ENCODE measurements at regions not wholly inside any gene's neighbourhood (a gene's known extent, or its start where the extent isn't known, plus 50 kb on each side); places are given as distances from the start of the nearest gene placed in this dataset.

GRCh38 chr14:103194256-103195045, 71.2 kb downstream of the TNFAIP2 start:
- TF ChIP-seq POLR2AphosphoS5 (IDR thresholded peaks at IDR 0.05; ENCODE audit: borderline replicate concordance, low read depth, low read length), result no peak
- no peak for TF ChIP-seq FOXP2 (optimal IDR thresholded peaks at IDR 0.05; ENCODE audit: control extremely low read depth, extremely low read length, insufficient read depth)
- TF ChIP-seq EZH2 (IDR thresholded peaks at IDR 0.05), result no peak
- no peaks in the 10 kb centered on the region for H3K36me3 ChIP-seq (ENCODE audit: insufficient read depth, low read length)
- H3K4me3 ChIP-seq, result no peak overlapping the region
- no peak for DNase-seq (ENCODE audit: low read depth, low spot score)
- H3K9ac ChIP-seq (ENCODE audit: insufficient read length), result no peak overlapping the region
- H3K27ac ChIP-seq, result no peak overlapping the region
- H3K9me3 ChIP-seq (ENCODE audit: low read depth, low read length), result no peaks in the 10 kb centered on the region

DNA sequence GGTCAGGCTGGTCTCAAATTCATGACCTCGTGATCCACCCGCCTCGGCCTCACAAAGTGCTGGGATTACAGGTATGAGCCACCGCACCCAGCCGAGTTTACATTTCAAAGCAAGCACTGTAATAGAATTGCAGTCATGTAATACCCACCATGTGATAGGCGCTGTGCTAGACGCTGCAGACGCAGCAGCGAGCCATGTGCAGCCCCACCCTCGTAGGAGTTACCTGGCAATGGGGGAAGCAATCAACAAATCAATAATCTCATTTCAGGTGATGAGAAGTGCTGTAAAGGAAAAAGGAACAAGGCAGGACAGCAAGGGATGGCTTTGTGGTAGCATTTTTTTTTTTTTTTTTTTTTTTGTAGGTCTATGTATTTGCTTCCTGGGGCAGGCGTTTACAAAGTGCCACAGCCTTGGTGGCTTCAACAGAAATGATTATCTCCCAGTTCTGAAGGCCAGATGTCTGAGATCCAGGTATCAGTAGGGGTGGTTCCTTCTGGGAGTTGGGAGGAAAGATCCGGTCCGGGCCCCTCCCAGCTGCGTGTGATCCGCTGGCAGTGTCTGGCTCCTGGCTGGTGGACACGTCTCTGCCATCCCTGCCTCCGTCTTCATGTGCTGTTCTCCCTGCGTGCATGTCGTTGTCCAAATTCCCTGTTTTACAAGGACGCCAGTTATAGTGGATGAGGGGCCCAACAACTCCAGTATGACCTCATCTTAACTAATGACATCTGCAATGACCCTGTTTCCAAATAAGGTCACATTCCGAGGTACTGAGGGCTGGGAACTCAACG, 72.8 kb downstream of the TNFAIP2 start:
- no peak for TF ChIP-seq FOXP2 (optimal IDR thresholded peaks at IDR 0.05; ENCODE audit: control extremely low read depth, extremely low read length, insufficient read depth)
- TF ChIP-seq EZH2 (IDR thresholded peaks at IDR 0.05), result no peak
- TF ChIP-seq POLR2AphosphoS5 (IDR thresholded peaks at IDR 0.05; ENCODE audit: borderline replicate concordance, low read depth, low read length), result no peak
- Histone ChIP-seq H3K9me3 (ENCODE audit: low read depth, low read length) (no peaks in the 10 kb centered on the region), H3K27ac (no peak overlapping the region), H3K4me3 (no peak overlapping the region), H3K36me3 (ENCODE audit: insufficient read depth, low read length) (no peaks in the 10 kb centered on the region), H3K9ac (ENCODE audit: insufficient read length) (no peak overlapping the region)
- DNase-seq (ENCODE audit: low read depth, low spot score), result no peak

DNA sequence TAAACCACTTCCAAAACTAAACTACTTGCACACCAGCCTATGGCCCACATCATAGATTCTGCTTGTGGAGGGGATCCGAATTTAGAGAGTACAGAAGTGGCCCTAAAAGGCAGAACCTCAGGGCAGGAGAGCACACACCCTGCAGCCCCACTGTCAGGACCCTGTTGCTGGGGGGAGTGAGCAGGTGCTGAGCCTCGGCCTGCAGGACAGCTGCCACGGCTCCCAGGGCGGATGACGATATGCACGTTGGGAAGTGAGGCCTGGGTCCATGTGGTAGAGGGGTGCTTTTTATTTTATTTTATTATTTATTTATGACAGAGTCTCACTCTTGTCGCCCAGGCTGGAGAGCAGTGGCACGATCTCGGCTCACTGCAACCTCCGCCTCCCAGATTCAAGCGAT, 73.5 kb downstream of the TNFAIP2 start:
- H3K9me3 ChIP-seq (ENCODE audit: low read depth, low read length), result no peaks in the 10 kb centered on the region
- H3K27ac ChIP-seq, result no peak overlapping the region
- H3K9ac ChIP-seq (ENCODE audit: insufficient read length), result no peak overlapping the region
- no peak for DNase-seq (ENCODE audit: low read depth, low spot score)
- no peaks in the 10 kb centered on the region for H3K36me3 ChIP-seq (ENCODE audit: insufficient read depth, low read length)
- TF ChIP-seq EZH2 (IDR thresholded peaks at IDR 0.05) (no peak), POLR2AphosphoS5 (IDR thresholded peaks at IDR 0.05; ENCODE audit: borderline replicate concordance, low read depth, low read length) (no peak), FOXP2 (optimal IDR thresholded peaks at IDR 0.05; ENCODE audit: control extremely low read depth, extremely low read length, insufficient read depth) (no peak)
- no peak overlapping the region for H3K4me3 ChIP-seq

DNA sequence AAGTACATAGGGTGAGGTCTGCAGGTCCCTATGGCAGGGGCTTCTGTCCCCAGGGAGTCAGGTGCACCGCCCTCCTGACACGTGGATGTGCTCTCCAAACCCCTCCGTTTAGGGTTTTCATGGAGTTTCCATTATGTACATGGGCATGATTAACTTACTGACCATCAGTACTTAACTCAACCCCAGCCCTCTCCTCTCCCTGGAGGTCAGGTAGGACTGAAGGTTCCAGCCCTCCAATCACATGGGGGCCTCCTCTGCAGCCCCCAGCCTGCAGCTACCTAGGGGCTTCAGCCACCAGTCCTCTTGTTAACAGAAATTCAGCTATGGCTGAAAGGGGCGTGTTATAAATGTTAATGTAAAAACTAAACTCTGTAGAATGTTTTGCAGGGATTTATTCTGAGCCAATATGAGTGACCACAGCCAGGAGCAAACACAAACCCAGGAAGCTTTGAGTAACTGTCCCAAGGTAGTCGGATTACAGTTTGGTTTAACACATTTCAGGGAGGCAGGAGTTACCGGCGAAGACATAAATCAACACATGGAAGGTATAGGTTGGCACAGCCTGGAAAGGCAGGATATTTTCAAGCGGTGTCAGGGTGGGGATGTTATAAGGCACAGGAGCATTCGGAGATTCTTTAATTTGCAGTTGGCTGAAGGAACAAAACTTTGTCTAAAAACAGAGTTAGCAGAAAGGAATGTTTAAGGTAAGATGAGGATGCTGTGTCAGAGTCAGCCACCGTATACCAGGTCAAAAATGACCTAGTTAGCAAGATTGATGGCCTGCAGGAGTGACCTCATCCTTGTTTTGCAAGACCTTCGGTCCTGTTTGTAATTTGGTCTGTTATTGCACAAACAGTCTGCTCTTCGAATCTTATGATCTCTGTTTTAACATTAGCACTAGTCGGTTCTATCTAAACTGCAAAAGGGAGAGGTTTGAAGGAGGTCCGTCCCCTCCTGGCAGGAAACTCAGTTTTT, 75.2 kb downstream of the TNFAIP2 start:
- no peak for DNase-seq (ENCODE audit: low read depth, low spot score)
- Histone ChIP-seq H3K36me3 (ENCODE audit: insufficient read depth, low read length) (no peaks in the 10 kb centered on the region), H3K27ac (no peak overlapping the region), H3K9me3 (ENCODE audit: low read depth, low read length) (no peaks in the 10 kb centered on the region), H3K9ac (ENCODE audit: insufficient read length) (no peak overlapping the region), H3K4me3 (no peak overlapping the region)
- TF ChIP-seq POLR2AphosphoS5 (IDR thresholded peaks at IDR 0.05; ENCODE audit: borderline replicate concordance, low read depth, low read length) (no peak), EZH2 (IDR thresholded peaks at IDR 0.05) (no peak), FOXP2 (optimal IDR thresholded peaks at IDR 0.05; ENCODE audit: control extremely low read depth, extremely low read length, insufficient read depth) (no peak)

- no peak for DNase-seq (ENCODE audit: low read depth, low spot score)
- no peaks in the 10 kb centered on the region for H3K9me3 ChIP-seq (ENCODE audit: low read depth, low read length)
- no peak overlapping the region for H3K4me3 ChIP-seq
- TF ChIP-seq POLR2AphosphoS5 (IDR thresholded peaks at IDR 0.05; ENCODE audit: borderline replicate concordance, low read depth, low read length) (no peak), EZH2 (IDR thresholded peaks at IDR 0.05) (no peak), FOXP2 (optimal IDR thresholded peaks at IDR 0.05; ENCODE audit: control extremely low read depth, extremely low read length, insufficient read depth) (no peak)
- H3K9ac ChIP-seq (ENCODE audit: insufficient read length), result no peak overlapping the region
- H3K27ac ChIP-seq, result no peak overlapping the region
- H3K36me3 ChIP-seq (ENCODE audit: insufficient read depth, low read length), result no peaks in the 10 kb centered on the region
Observed at GRCh38 chr14:103199124-103199523, 75.9 kb downstream of the TNFAIP2 start.

DNA sequence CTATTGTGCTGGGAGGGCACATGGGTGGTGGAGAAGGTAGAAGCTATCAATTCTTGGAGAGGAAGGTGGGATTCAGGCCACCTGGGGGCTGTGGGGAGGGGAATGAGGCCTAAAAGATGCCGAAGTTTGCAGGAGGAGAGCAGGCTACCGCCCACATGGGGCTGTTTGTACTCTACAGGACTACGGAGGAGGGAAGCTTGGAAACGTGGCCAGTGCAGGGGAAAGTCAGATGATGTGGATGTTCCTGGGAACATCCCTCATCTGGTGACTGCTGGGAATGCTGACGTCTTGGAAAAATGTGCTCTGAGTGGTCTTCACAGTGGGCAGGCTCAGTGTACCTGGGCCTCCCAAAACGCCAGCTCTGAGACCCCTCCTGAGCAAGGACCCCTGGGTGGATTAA, 78.5 kb downstream of the TNFAIP2 start:
- no peak overlapping the region for H3K9ac ChIP-seq (ENCODE audit: insufficient read length)
- no peak overlapping the region for H3K4me3 ChIP-seq
- TF ChIP-seq POLR2AphosphoS5 (IDR thresholded peaks at IDR 0.05; ENCODE audit: borderline replicate concordance, low read depth, low read length) (no peak), FOXP2 (optimal IDR thresholded peaks at IDR 0.05; ENCODE audit: control extremely low read depth, extremely low read length, insufficient read depth) (no peak), EZH2 (IDR thresholded peaks at IDR 0.05) (no peak)
- no peak for DNase-seq (ENCODE audit: low read depth, low spot score)
- H3K36me3 ChIP-seq (ENCODE audit: insufficient read depth, low read length), result no peaks in the 10 kb centered on the region
- no peak overlapping the region for H3K27ac ChIP-seq
- no peaks in the 10 kb centered on the region for H3K9me3 ChIP-seq (ENCODE audit: low read depth, low read length)

DNA sequence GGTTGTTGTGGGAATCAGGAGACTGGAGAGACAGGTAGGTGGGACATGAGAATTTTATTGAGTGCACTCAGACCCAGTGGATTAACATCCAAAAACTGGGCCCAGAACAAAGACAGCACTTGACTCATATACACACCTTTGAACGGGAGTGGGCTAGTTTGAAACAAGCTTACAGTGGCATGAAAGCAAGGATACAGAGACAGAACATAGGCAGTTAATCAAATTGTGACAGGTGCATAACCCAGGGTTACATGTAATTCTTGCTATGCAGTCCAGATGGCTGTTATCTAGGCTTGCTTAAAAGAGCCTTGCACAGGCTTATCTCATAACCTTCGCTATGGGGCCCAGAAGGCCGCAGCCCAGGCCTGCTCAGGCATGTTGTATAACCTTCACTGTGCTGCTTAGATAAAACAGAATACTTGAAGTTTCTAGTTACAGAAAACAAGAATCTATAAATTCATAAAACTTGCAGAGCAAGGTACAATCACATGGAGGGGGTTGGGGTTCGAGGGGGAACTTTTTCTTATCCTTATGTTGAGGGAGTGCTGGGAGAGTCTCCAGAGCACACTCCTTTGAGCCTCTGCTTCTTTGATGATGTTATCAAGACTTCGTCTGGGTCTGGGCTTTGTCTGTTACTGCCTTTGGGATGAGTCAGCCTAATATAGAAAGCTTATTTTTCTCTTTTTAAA, 81.7 kb downstream of the TNFAIP2 start:
- TF ChIP-seq POLR2AphosphoS5 (IDR thresholded peaks at IDR 0.05; ENCODE audit: borderline replicate concordance, low read depth, low read length), result no peak
- no peak for TF ChIP-seq EZH2 (IDR thresholded peaks at IDR 0.05)
- TF ChIP-seq FOXP2 (optimal IDR thresholded peaks at IDR 0.05; ENCODE audit: control extremely low read depth, extremely low read length, insufficient read depth), result no peak
- H3K9me3 ChIP-seq (ENCODE audit: low read depth, low read length), result no peaks in the 10 kb centered on the region
- no peaks in the 10 kb centered on the region for H3K36me3 ChIP-seq (ENCODE audit: insufficient read depth, low read length)
- no peak overlapping the region for H3K27ac ChIP-seq
- no peak overlapping the region for H3K4me3 ChIP-seq
- no peak for DNase-seq (ENCODE audit: low read depth, low spot score)
- H3K9ac ChIP-seq (ENCODE audit: insufficient read length), result no peak overlapping the region

Data from SK-N-MC (cell line).